ENCODE measurements at regions not wholly inside any gene's neighbourhood (a gene's known extent, or its start where the extent isn't known, plus 50 kb on each side); places are given as distances from the start of the nearest gene placed in this dataset.

DNA sequence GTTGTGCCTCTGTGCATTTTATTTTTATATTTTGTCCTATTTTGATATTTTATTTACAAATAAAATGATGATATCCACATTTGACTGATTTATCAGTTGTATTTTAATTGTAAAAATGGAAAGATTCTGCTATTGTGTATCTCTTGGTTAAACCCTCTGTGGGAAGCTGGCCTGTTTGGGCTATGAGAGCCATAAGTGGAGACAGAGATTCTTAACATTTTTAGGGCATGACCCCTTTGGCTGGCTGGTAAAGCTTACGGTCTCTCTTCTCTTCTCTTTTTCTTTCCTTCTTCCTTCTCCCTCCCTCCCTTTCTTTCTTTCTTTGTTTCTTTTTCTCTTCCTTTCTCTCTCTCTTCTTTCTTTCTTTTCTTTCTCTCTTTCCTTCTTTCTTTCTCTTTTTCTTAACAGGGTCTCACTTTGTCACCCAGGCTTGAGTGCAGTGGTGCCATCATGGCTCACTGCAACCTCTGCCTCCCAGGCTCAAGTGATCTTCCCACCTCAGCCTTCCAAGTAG is 172.3 kb upstream of the CDYL start:
- Histone ChIP-seq H3K9me3 (ENCODE audit: low read depth, low read length) (no peaks in the 10 kb centered on the region), H3K27ac (no peak overlapping the region), H3K4me3 (no peak overlapping the region), H3K9ac (ENCODE audit: insufficient read length) (no peak overlapping the region), H3K36me3 (ENCODE audit: insufficient read depth, low read length) (no peaks in the 10 kb centered on the region)
- DNase-seq (ENCODE audit: low read depth, low spot score): no peak
- no peak for TF ChIP-seq EZH2 (IDR thresholded peaks at IDR 0.05)
- no peak for TF ChIP-seq POLR2AphosphoS5 (IDR thresholded peaks at IDR 0.05; ENCODE audit: borderline replicate concordance, low read depth, low read length)
- no peak for TF ChIP-seq FOXP2 (optimal IDR thresholded peaks at IDR 0.05; ENCODE audit: control extremely low read depth, extremely low read length, insufficient read depth)

DNA sequence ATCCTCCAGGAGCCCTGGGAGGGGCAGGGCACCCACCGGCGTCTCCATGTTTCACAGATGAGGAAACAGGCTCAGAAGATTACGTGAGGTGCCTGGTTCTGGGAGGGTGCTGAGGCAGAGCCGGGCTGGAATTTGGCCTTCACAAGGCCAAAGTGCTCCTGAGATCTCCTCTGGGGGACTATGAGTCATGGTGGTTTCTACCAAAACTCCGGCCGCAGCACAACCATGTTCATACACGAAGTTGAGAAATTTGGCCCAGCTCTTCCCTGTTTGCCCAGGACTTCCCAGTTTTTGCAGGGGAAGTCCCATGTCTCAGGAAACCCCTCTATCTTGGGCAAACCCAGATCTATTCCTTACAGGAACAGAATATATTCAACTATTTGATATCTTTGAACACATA is 172.9 kb upstream of the CDYL start:
- no peak for DNase-seq (ENCODE audit: low read depth, low spot score)
- Histone ChIP-seq H3K36me3 (ENCODE audit: insufficient read depth, low read length) (no peaks in the 10 kb centered on the region), H3K9me3 (ENCODE audit: low read depth, low read length) (no peaks in the 10 kb centered on the region), H3K4me3 (no peak overlapping the region), H3K27ac (no peak overlapping the region), H3K9ac (ENCODE audit: insufficient read length) (no peak overlapping the region)
- no peak for TF ChIP-seq POLR2AphosphoS5 (IDR thresholded peaks at IDR 0.05; ENCODE audit: borderline replicate concordance, low read depth, low read length)
- no peak for TF ChIP-seq EZH2 (IDR thresholded peaks at IDR 0.05)
- no peak for TF ChIP-seq FOXP2 (optimal IDR thresholded peaks at IDR 0.05; ENCODE audit: control extremely low read depth, extremely low read length, insufficient read depth)

DNA sequence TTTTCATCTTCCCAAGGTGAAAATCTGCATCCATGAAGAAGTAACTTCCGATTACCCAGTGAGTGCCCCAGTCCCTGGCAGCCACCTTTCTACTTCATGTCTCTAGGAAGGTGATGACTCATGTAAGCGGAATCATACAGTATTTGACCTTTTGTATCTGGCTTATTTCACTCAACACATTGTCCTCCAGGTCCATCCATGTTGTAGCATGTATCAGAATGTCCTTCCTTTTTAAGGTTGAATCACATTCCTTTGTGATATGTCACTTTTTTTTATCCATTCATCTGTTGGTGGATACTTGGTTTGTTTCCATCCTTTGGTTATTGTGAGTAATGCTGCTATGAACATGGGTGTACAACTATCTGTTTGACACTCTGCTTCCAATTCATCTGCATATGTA is 176.3 kb upstream of the CDYL start:
- no peak for DNase-seq (ENCODE audit: low read depth, low spot score)
- Histone ChIP-seq H3K36me3 (ENCODE audit: insufficient read depth, low read length) (no peaks in the 10 kb centered on the region), H3K9me3 (ENCODE audit: low read depth, low read length) (no peaks in the 10 kb centered on the region), H3K9ac (ENCODE audit: insufficient read length) (no peak overlapping the region), H3K27ac (no peak overlapping the region), H3K4me3 (no peak overlapping the region)
- TF ChIP-seq FOXP2 (optimal IDR thresholded peaks at IDR 0.05; ENCODE audit: control extremely low read depth, extremely low read length, insufficient read depth) (no peak), POLR2AphosphoS5 (IDR thresholded peaks at IDR 0.05; ENCODE audit: borderline replicate concordance, low read depth, low read length) (no peak), EZH2 (IDR thresholded peaks at IDR 0.05) (no peak)

DNA sequence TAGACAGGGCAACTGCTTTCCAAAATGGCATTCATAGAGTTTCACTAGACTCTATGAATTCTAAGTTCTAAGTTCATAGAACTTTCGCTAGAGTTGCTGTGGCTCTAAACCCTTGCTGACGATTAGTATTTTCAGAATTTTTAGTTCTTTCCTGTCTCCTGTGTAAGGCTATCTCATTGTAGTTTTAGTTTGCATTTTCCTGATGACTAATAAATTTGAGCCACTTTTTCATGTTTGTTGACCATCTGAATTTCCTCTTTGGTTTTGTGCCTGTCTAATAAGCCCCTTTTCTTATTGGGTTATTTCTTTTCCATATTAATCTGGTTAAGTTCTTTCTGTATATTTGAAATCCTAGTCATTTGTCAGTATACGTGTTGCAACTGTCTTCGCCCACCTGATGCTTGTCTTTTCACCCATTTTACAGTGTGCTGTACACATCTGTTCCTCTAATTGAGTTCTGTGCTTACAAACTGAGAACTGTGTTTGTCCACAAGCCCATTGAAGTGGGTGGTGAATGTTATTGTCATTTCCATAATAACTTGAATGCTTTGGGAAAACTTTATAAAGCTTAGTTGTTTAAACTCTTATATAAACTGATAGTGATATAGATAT is 177.7 kb upstream of the CDYL start:
- Histone ChIP-seq H3K9me3 (ENCODE audit: low read depth, low read length) (no peaks in the 10 kb centered on the region), H3K4me3 (no peak overlapping the region), H3K27ac (no peak overlapping the region), H3K9ac (ENCODE audit: insufficient read length) (no peak overlapping the region), H3K36me3 (ENCODE audit: insufficient read depth, low read length) (no peaks in the 10 kb centered on the region)
- TF ChIP-seq EZH2 (IDR thresholded peaks at IDR 0.05) (no peak), POLR2AphosphoS5 (IDR thresholded peaks at IDR 0.05; ENCODE audit: borderline replicate concordance, low read depth, low read length) (no peak), FOXP2 (optimal IDR thresholded peaks at IDR 0.05; ENCODE audit: control extremely low read depth, extremely low read length, insufficient read depth) (no peak)
- no peak for DNase-seq (ENCODE audit: low read depth, low spot score)

DNA sequence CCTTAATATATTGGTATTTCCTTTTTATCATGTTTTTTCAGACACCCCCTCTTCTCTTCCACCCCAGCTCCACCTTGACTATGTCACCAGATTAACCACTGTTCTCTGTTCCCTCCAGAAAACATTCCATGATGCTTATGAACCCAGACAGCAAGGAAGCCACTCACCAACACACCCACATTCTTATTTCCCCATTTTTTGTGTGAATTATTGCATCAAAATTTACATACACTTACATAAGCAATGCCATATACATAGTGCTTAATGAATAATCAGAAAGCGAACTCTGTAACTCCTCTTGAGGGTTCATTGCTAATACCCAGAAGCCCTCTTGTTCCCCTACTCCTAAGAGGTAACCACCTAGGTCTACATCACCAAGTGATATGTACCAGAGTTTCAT is 182.3 kb upstream of the CDYL start:
- H3K4me3 ChIP-seq: no peak overlapping the region
- H3K27ac ChIP-seq: no peak overlapping the region
- no peak overlapping the region for H3K9ac ChIP-seq (ENCODE audit: insufficient read length)
- TF ChIP-seq FOXP2 (optimal IDR thresholded peaks at IDR 0.05; ENCODE audit: control extremely low read depth, extremely low read length, insufficient read depth): no peak
- TF ChIP-seq POLR2AphosphoS5 (IDR thresholded peaks at IDR 0.05; ENCODE audit: borderline replicate concordance, low read depth, low read length): no peak
- TF ChIP-seq EZH2 (IDR thresholded peaks at IDR 0.05): no peak
- H3K9me3 ChIP-seq (ENCODE audit: low read depth, low read length): no peaks in the 10 kb centered on the region
- DNase-seq (ENCODE audit: low read depth, low spot score): no peak
- no peaks in the 10 kb centered on the region for H3K36me3 ChIP-seq (ENCODE audit: insufficient read depth, low read length)

DNA sequence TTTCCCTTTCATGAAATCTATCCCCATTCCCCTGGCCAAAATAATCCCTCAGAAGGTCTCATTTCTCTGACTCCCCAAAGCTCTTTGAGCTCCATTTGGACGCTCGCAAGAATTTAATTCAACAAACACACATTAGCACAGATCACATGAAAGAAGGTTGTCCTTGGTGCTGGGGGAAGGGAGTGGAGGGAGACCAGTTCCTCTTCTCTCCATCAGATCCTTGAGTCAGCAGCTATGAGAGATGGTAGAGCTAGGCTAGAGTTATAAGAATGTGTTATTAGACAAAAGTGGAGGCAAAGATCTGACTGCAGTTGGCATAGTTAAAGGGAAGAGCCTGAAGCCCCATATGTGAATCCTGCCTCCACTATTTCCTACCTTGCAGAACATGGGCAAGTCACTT is 184.2 kb upstream of the CDYL start:
- DNase-seq (ENCODE audit: low read depth, low spot score): no peak
- no peak overlapping the region for H3K9ac ChIP-seq (ENCODE audit: insufficient read length)

DNA sequence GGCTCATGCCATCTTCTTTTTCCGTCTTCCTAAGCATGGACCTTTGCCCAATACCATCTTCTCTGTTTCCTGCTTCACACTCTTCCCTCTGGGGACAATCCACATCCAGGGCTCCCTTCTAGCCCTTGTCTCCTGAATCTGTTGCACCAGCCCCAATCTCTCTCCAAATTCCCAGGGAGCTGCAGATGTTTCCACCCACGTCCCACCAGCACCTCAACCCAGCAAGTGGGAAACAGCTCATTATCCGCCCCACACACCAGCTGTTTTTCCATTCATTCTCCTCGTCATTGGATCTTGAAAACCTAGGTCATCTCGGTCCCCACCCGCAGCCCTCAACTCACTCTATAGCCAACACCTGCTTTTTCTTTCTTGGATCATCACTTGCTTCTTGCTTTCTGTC is 185.0 kb upstream of the CDYL start:
- no peak for DNase-seq (ENCODE audit: low read depth, low spot score)
- H3K27ac ChIP-seq: no peak overlapping the region
- TF ChIP-seq EZH2 (IDR thresholded peaks at IDR 0.05): no peak

More for the DNA sequence above, 184.2 kb upstream of the CDYL start:
- no peaks in the 10 kb centered on the region for H3K36me3 ChIP-seq (ENCODE audit: insufficient read depth, low read length)
- no peak for TF ChIP-seq FOXP2 (optimal IDR thresholded peaks at IDR 0.05; ENCODE audit: control extremely low read depth, extremely low read length, insufficient read depth)
- H3K9me3 ChIP-seq (ENCODE audit: low read depth, low read length): no peaks in the 10 kb centered on the region
- no peak overlapping the region for H3K4me3 ChIP-seq
- no peak overlapping the region for H3K27ac ChIP-seq

DNA sequence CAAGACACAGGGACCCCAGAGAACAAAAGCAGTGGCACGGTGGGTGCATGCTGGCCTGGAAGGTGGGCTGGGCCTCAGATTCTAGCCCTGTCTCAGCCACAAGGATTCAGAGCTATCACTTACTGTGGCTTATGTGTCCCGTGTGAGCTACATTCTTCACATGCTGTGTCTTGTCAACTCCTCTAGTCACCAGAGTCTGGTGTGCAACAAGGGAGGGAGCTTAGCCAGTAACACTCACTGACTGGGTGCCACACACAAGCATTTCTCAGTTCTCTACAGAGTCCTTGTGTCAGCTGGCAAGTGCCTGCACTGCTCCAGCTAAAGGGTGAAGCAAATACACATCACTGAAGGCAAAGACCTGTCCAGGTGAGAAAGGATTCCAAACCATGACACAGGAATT is 186.9 kb upstream of the CDYL start:
- no peak overlapping the region for H3K4me3 ChIP-seq
- no peak overlapping the region for H3K27ac ChIP-seq
- no peaks in the 10 kb centered on the region for H3K9me3 ChIP-seq (ENCODE audit: low read depth, low read length)
- TF ChIP-seq POLR2AphosphoS5 (IDR thresholded peaks at IDR 0.05; ENCODE audit: borderline replicate concordance, low read depth, low read length) (no peak), FOXP2 (optimal IDR thresholded peaks at IDR 0.05; ENCODE audit: control extremely low read depth, extremely low read length, insufficient read depth) (no peak), EZH2 (IDR thresholded peaks at IDR 0.05) (no peak)
- H3K36me3 ChIP-seq (ENCODE audit: insufficient read depth, low read length): no peaks in the 10 kb centered on the region
- DNase-seq (ENCODE audit: low read depth, low spot score): no peak
- H3K9ac ChIP-seq (ENCODE audit: insufficient read length): no peak overlapping the region

More for the DNA sequence above, 185.0 kb upstream of the CDYL start:
- Histone ChIP-seq H3K4me3 (no peak overlapping the region), H3K9me3 (ENCODE audit: low read depth, low read length) (no peaks in the 10 kb centered on the region), H3K9ac (ENCODE audit: insufficient read length) (no peak overlapping the region), H3K36me3 (ENCODE audit: insufficient read depth, low read length) (no peaks in the 10 kb centered on the region)

DNA sequence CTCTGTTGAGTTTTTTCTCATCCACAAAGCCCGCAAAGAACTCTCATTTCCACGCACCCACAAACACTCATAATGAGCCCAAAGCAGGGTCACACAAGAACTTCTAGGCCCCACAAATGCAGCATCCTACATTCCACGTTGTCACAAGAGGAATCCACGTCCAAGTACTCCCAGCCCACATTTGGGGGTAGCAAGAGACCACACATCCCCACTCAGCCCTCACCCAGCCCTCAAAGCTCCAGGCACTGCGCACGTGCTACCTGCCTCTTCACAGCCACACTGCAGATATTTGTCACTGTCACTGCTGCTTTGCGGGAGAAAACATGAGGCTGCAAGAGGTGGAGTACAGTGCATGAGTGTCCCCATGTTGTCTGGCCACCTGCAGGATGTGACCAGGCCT is 187.6 kb upstream of the CDYL start:
- H3K36me3 ChIP-seq (ENCODE audit: insufficient read depth, low read length): no peaks in the 10 kb centered on the region
- H3K9me3 ChIP-seq (ENCODE audit: low read depth, low read length): no peaks in the 10 kb centered on the region
- no peak for DNase-seq (ENCODE audit: low read depth, low spot score)
- H3K9ac ChIP-seq (ENCODE audit: insufficient read length): no peak overlapping the region
- H3K4me3 ChIP-seq: no peak overlapping the region
- no peak for TF ChIP-seq POLR2AphosphoS5 (IDR thresholded peaks at IDR 0.05; ENCODE audit: borderline replicate concordance, low read depth, low read length)
- no peak for TF ChIP-seq EZH2 (IDR thresholded peaks at IDR 0.05)
- TF ChIP-seq FOXP2 (optimal IDR thresholded peaks at IDR 0.05; ENCODE audit: control extremely low read depth, extremely low read length, insufficient read depth): no peak
- no peak overlapping the region for H3K27ac ChIP-seq

Measured in SK-N-MC (cell line).